ENCODE measurements at regions not wholly inside any gene's neighbourhood (a gene's known extent, or its start where the extent isn't known, plus 50 kb on each side); places are given as distances from the start of the nearest gene placed in this dataset.

GRCh38 chr22:48264586-48264985, 1502.1 kb downstream of the TBC1D22A start:
- Histone ChIP-seq H3K27me3 (ENCODE audit: control insufficient read depth, low read length) (no peaks in the 10 kb centered on the region), H3K4me1 (ENCODE audit: control insufficient read depth, low read length) (no peaks in the 10 kb centered on the region), H3K9me2 (replicated peaks; ENCODE audit: control insufficient read depth, low read length) (no peaks in the 10 kb centered on the region), H3K4me3 (ENCODE audit: low read length) (no peak overlapping the region), H3K36me3 (ENCODE audit: control insufficient read depth, low read length) (no peaks in the 10 kb centered on the region), H3K79me2 (ENCODE audit: control insufficient read depth, low read length) (no peaks in the 10 kb centered on the region), H3K9me3 (ENCODE audit: control insufficient read depth, insufficient read depth, low read length) (no peaks in the 10 kb centered on the region), H4K20me1 (ENCODE audit: control insufficient read depth, insufficient read depth, low read depth, low read length) (no peaks in the 10 kb centered on the region), H3K27ac (ENCODE audit: low read depth, low read length) (no peak overlapping the region), H3F3A (ENCODE audit: control insufficient read depth, insufficient read depth) (no peaks in the 10 kb centered on the region), H3K4me2 (ENCODE audit: low read length) (no peak overlapping the region)
- TF ChIP-seq CTCF (IDR thresholded peaks at IDR 0.05; ENCODE audit: low read depth, low read length, poor library complexity, severe bottlenecking) (no peak), EZH2phosphoT487 (IDR thresholded peaks at IDR 0.05; ENCODE audit: borderline replicate concordance, low read length) (no peak)

GRCh38 chr22:48263791-48264351, 1501.4 kb downstream of the TBC1D22A start:
- no peaks in the 10 kb centered on the region for H3K9me3 ChIP-seq (ENCODE audit: control insufficient read depth, insufficient read depth, low read length)
- no peak overlapping the region for H3K27ac ChIP-seq (ENCODE audit: low read depth, low read length)
- H3K4me3 ChIP-seq (ENCODE audit: low read length), result no peak overlapping the region
- no peaks in the 10 kb centered on the region for H3K9me2 ChIP-seq (replicated peaks; ENCODE audit: control insufficient read depth, low read length)
- H3K27me3 ChIP-seq (ENCODE audit: control insufficient read depth, low read length), result no peaks in the 10 kb centered on the region
- H3F3A ChIP-seq (ENCODE audit: control insufficient read depth, insufficient read depth), result no peaks in the 10 kb centered on the region
- H3K79me2 ChIP-seq (ENCODE audit: control insufficient read depth, low read length), result no peaks in the 10 kb centered on the region
- TF ChIP-seq EZH2phosphoT487 (IDR thresholded peaks at IDR 0.05; ENCODE audit: borderline replicate concordance, low read length) (no peak), CTCF (IDR thresholded peaks at IDR 0.05; ENCODE audit: low read depth, low read length, poor library complexity, severe bottlenecking) (no peak)
- H3K4me1 ChIP-seq (ENCODE audit: control insufficient read depth, low read length), result no peaks in the 10 kb centered on the region
- no peaks in the 10 kb centered on the region for H4K20me1 ChIP-seq (ENCODE audit: control insufficient read depth, insufficient read depth, low read depth, low read length)
- no peak overlapping the region for H3K4me2 ChIP-seq (ENCODE audit: low read length)
- H3K36me3 ChIP-seq (ENCODE audit: control insufficient read depth, low read length), result no peaks in the 10 kb centered on the region

DNA sequence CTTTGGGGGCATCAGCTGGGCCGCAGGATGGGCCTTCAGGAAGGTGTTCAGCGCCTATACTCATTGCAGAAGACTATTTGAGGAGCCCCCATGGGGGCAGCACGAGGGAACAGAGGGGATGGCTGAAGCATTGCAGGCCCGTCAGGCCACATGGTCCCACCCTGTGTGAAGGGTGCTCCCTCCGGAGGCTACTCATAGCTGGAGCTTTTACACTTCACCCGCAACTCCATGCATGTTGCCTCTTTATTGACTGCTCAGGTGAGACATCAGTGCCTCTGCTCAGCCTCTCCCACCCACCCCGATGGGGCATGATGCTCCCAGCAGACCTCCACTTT, 1500.9 kb downstream of the TBC1D22A start:
- Histone ChIP-seq H3K9me3 (ENCODE audit: control insufficient read depth, insufficient read depth, low read length) (no peaks in the 10 kb centered on the region), H3K9me2 (replicated peaks; ENCODE audit: control insufficient read depth, low read length) (no peaks in the 10 kb centered on the region), H4K20me1 (ENCODE audit: control insufficient read depth, insufficient read depth, low read depth, low read length) (no peaks in the 10 kb centered on the region), H3K4me2 (ENCODE audit: low read length) (no peak overlapping the region), H3K27me3 (ENCODE audit: control insufficient read depth, low read length) (no peaks in the 10 kb centered on the region), H3K27ac (ENCODE audit: low read depth, low read length) (no peak overlapping the region), H3K4me1 (ENCODE audit: control insufficient read depth, low read length) (no peaks in the 10 kb centered on the region), H3K36me3 (ENCODE audit: control insufficient read depth, low read length) (no peaks in the 10 kb centered on the region), H3F3A (ENCODE audit: control insufficient read depth, insufficient read depth) (no peaks in the 10 kb centered on the region), H3K4me3 (ENCODE audit: low read length) (no peak overlapping the region), H3K79me2 (ENCODE audit: control insufficient read depth, low read length) (no peaks in the 10 kb centered on the region)
- no peak for TF ChIP-seq EZH2phosphoT487 (IDR thresholded peaks at IDR 0.05; ENCODE audit: borderline replicate concordance, low read length)

GRCh38 chr22:48262596-48263430, 1500.4 kb downstream of the TBC1D22A start:
- Histone ChIP-seq H3K36me3 (ENCODE audit: control insufficient read depth, low read length) (no peaks in the 10 kb centered on the region), H3K27ac (ENCODE audit: low read depth, low read length) (no peak overlapping the region), H3K4me1 (ENCODE audit: control insufficient read depth, low read length) (no peaks in the 10 kb centered on the region), H3K4me3 (ENCODE audit: low read length) (no peak overlapping the region), H3K9me2 (replicated peaks; ENCODE audit: control insufficient read depth, low read length) (no peaks in the 10 kb centered on the region), H3K79me2 (ENCODE audit: control insufficient read depth, low read length) (no peaks in the 10 kb centered on the region), H3K27me3 (ENCODE audit: control insufficient read depth, low read length) (no peaks in the 10 kb centered on the region), H3K4me2 (ENCODE audit: low read length) (no peak overlapping the region), H3K9me3 (ENCODE audit: control insufficient read depth, insufficient read depth, low read length) (no peaks in the 10 kb centered on the region), H3F3A (ENCODE audit: control insufficient read depth, insufficient read depth) (no peaks in the 10 kb centered on the region), H4K20me1 (ENCODE audit: control insufficient read depth, insufficient read depth, low read depth, low read length) (no peaks in the 10 kb centered on the region)
- TF ChIP-seq CTCF (IDR thresholded peaks at IDR 0.05; ENCODE audit: low read depth, low read length, poor library complexity, severe bottlenecking), result no peak
- no peak for TF ChIP-seq EZH2phosphoT487 (IDR thresholded peaks at IDR 0.05; ENCODE audit: borderline replicate concordance, low read length)
